B cell (primary cell): ENCODE measurements at regions not wholly inside any gene's neighbourhood (a gene's known extent, or its start where the extent isn't known, plus 50 kb on each side); places are given as distances from the start of the nearest gene placed in this dataset.

Source experiments
- EZH2 ChIP-seq: IDR thresholded peaks from 2 replicates; pipeline ENCODE4 v1.6.1; 2012; ENCODE audit warnings: borderline replicate concordance, low read depth, mild to moderate bottlenecking, moderate library complexity, low read length; ENCODE audit not compliant: insufficient read depth, poor library complexity, severe bottlenecking
- TF ChIP-seq, protein P1 (sequence below): fragments of 200-600 bp; IDR thresholded peaks from one replicate; pipeline ENCODE4 v1.8.0; 2022; ENCODE audit warnings: antibody characterized with exemption, mild to moderate bottlenecking

DNA sequence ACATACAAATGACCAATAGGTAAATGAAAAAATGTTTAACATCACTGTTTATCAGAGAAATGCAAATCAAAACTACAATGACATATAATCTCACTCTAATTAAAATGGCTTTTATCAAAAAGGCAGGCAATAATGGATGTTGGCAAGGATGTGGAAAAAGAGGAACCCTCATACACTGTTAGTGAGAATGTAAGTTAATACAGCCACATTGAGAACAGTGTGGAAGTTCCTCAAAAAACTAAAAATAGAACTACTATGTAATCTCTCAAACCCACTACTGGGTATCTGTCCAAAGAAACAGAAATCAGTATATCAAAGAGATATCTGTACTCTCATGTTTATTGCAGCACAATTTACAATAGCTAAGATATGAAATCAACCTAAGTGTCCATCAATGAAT, 165.9 kb upstream of the HHIP start:
- TF ChIP-seq, protein P1, sequence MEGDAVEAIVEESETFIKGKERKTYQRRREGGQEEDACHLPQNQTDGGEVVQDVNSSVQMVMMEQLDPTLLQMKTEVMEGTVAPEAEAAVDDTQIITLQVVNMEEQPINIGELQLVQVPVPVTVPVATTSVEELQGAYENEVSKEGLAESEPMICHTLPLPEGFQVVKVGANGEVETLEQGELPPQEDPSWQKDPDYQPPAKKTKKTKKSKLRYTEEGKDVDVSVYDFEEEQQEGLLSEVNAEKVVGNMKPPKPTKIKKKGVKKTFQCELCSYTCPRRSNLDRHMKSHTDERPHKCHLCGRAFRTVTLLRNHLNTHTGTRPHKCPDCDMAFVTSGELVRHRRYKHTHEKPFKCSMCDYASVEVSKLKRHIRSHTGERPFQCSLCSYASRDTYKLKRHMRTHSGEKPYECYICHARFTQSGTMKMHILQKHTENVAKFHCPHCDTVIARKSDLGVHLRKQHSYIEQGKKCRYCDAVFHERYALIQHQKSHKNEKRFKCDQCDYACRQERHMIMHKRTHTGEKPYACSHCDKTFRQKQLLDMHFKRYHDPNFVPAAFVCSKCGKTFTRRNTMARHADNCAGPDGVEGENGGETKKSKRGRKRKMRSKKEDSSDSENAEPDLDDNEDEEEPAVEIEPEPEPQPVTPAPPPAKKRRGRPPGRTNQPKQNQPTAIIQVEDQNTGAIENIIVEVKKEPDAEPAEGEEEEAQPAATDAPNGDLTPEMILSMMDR: no peak
- no peak for TF ChIP-seq EZH2
